DMS 273 (cell line): ENCODE measurements at regions not wholly inside any gene's neighbourhood (a gene's known extent, or its start where the extent isn't known, plus 50 kb on each side); places are given as distances from the start of the nearest gene placed in this dataset.

Experiments
- DNase-seq: peaks from one replicate; lab custom pipeline; 2025; ENCODE audit not compliant: unreplicated experiment; lab: John Stamatoyannopoulos, UW

GRCh38 chr4:176898791-176899190 is 106.1 kb upstream of the VEGFC start:
- no peak for DNase-seq

DNA sequence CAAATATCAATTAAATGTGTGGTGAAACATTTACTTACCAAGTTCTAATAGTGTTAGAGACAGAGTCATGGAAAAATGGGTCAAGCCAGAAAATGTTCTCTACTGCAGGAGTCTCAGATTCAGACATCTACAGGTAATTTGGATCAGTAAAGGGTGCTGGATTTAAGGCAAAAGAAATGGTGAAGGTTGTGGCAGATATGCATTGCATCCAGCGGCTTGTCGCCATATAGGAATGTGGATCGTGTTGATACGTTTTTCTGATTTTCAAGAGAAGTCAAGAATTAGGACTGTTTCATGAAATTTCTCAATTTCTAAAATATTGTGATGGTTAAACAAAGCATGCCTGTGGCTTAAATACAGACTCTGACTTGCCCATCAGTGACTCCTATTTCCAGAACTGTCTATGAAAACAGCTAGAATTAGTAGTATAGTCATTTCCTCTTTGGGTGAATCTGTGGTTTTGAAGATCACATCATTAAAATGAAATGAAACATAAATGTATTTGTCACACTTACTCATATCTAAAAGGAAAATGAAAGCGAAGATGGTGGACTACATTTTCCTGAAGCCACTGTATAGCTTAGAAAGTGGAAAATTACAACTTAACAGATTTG is 110.1 kb upstream of the VEGFC start:
- no peak for DNase-seq

GRCh38 chr4:176906709-176907108 is 114.0 kb upstream of the VEGFC start:
- DNase-seq: no peak

GRCh38 chr4:176910646-176911045 is 117.9 kb upstream of the VEGFC start:
- DNase-seq: no peak

DNA sequence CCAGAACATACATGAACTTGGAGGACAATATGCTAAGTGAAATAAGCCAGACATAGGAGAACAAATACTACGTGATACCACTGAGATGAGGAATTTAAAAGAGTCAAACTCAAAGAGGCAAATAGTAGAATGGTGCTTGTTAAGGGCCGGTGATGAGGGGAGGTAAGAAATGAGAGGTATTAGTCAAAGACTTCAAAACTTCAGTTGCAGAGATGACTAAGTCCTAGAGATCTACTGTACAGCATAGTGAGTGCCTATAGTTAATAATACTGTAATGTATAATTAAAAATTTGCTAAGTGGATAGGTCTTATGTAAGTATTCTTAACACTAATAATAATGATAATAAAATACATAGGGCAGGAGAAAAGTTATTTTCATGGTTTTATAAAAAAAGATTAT is 126.9 kb upstream of the VEGFC start:
- DNase-seq: no peak

- DNase-seq: no peak
Observed at GRCh38 chr4:176920694-176921093, 128.0 kb upstream of the VEGFC start.

DNA sequence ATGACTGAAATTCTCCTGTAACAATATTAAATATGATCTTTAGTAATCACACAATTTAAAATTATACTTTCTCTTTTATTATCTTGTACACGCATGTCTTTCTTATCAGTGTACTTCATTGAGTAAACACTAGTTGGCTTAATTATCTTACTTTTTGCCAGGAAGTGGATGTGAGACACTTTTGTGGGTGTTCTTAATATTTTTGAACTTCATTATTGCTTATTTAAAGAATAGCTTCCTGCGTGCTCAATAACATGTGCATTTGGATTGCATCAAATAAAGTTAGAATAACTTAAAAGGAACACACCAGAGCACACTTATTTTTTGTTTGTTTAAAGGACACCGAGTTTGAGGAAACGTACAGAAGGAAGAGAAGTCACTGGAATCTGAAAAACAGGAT is 128.5 kb upstream of the VEGFC start:
- DNase-seq: no peak

DNA sequence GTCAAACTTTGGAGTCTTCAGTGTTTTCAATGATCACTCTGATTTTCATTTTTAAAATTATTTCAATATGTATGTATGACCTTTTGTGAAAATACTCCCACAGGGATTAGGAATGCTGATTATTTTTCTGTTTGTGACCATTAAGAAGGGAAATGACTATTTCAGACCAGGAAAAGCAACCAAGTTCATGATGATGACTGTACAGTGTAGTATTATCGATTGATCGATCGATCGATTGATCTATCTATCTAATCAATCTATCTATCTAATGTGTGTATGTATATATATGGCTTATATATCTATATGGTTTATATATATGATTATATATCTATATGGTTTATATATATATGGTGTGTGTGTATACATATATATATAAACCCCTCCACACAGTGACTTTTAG is 131.5 kb upstream of the VEGFC start:
- no peak for DNase-seq

GRCh38 chr4:176925962-176926361 is 133.2 kb upstream of the VEGFC start:
- no peak for DNase-seq

GRCh38 chr4:176927117-176927516 is 134.4 kb upstream of the VEGFC start:
- DNase-seq: no peak

DNA sequence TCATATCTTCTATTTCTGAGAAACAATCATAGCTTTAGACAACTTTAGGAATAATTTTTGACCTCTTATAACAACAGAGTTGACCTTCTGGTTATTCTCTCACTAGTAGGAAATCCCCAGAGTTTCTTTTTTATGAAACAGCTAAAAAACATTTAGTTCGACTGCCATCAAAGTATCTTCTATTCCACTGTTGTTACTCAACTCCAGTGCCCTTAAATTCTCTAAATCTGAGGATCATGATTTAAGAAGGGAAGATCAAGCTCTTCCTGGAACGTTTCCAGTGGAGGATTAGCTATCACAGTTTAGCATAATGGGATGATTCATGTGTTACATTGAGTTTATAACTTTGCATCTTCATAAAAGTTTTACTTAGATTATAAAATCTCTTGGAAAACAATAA is 134.9 kb upstream of the VEGFC start:
- no peak for DNase-seq

- no peak for DNase-seq
Observed at GRCh38 chr4:176939445-176939844, 146.7 kb upstream of the VEGFC start.

- no peak for DNase-seq
Observed at GRCh38 chr4:176945334-176945733, 152.6 kb upstream of the VEGFC start.

GRCh38 chr4:176949029-176949428 is 156.3 kb upstream of the VEGFC start:
- no peak for DNase-seq

DNA sequence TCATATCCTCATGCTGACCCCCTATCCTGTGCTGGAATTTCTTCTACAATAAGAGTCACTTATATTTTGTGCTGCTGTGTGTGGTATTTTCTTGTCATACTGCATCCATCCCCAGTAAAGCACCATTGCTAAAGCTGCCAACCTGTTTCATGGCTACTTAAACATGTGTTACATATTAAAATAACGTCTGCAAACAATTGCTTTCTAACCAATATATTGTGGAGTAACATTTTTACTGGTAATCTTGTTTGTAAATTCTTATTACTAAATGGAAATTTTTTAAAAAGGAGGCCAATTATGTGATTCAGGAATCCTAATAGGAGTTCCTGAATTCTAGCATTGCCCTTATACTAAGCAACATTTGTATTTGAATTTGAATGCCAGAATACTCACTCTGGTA is 160.3 kb upstream of the VEGFC start:
- DNase-seq: no peak

- no peak for DNase-seq
Observed at GRCh38 chr4:176957353-176958118, 164.8 kb upstream of the VEGFC start.

DNA sequence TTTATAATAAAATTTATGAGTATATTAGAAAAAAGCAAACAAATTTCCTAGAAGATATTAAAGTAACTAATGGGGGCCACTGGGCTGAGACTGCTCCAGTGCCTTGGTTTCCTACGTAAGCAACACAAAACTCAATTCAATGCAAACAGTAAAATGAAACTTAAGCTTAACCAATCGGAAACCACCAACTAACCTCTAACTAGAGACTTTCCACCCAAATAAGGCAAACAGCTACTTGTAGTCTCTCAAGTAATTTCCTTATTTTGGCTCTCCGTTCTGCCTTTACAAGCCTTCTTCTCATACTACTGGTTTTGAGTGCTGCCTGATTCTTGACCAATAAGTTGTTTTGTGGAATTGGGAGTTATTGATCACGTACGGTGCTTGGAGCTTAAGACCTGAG is 167.3 kb upstream of the VEGFC start:
- no peak for DNase-seq

- no peak for DNase-seq
Observed at GRCh38 chr4:176963121-176963520, 170.4 kb upstream of the VEGFC start.

DNA sequence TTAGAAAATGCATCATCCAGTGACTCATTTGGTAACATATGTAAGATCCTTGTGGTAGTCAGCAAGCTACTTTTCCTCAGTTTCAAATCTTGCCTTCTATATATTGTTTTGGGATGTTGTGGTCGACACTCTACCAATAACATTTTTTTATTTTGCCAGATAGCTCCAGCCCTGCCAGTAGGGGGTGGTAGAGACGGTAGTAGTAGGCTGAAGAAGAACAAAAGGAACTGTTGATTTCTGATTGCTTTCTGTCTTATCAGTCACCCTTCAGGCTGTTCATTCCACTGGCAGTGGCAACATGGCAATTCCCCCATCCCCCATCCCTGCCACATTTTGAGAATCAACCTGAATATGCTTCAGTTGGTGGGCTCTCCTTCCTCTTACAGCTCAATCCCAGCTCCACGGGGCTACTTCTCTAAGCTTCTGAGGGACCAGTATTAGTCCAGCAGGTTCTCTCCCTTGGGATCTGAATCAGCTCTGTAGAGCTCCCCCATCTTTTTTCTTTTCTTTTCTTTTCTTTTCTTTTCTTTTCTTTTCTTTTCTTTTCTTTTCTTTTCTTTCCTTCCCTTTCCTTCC is 171.5 kb upstream of the VEGFC start:
- peak; percentile 26 for DNase-seq

- no peak for DNase-seq
Observed at GRCh38 chr4:176967586-176967985, 174.9 kb upstream of the VEGFC start.

DNA sequence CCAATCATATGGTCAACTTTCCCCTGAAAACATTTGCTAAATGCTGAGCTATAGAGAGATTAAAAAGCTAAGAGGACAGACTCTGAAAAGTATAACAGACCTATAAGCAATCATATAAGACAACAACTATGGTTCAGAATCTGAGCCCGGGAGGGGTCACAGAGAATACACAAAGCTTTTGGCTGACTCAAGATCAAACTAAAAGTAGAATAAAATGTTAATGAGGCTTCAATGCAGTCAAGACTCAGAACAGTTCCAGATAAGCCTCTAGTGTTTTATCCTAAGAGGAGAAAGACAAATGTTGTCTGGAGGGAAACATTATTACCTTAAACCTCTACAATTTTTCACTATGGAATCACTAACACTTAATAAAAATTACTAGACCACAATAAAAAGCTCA is 175.4 kb upstream of the VEGFC start:
- DNase-seq: no peak

DNA sequence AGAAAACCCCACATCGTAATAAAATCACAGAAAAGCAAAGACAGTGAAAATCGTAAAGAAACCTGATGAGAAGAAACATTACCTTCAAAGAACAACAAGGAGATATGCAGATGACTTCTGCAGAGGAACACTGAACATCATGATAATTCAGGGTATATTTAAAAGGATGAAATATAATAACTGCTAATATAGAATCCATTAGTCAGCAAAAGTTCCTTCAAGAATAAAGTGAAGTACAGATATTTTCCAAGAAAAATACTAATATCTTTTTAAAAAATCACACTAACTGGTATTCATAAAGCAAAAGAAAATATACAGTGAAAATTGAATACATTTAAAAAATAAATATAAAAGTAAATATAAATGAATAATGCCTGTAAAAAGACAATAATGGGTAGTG is 176.3 kb upstream of the VEGFC start:
- no peak for DNase-seq

GRCh38 chr4:176970853-176971252 is 178.1 kb upstream of the VEGFC start:
- no peak for DNase-seq
